ENCODE measurements at regions not wholly inside any gene's neighbourhood (a gene's known extent, or its start where the extent isn't known, plus 50 kb on each side); places are given as distances from the start of the nearest gene placed in this dataset.

- TF ChIP-seq CTCF (conservative IDR thresholded peaks at IDR 0.05; ENCODE audit: low read length) (no peak), EZH2phosphoT487 (IDR thresholded peaks at IDR 0.05; ENCODE audit: borderline replicate concordance, low read depth, low read length) (no peak)
Observed at GRCh38 chr2:217568289-217568971, 434.4 kb downstream of the TNS1 start.
